ENCODE measurements at regions not wholly inside any gene's neighbourhood (a gene's known extent, or its start where the extent isn't known, plus 50 kb on each side); places are given as distances from the start of the nearest gene placed in this dataset.
A peak's percentile ranks its signal among the peaks of the same experiment; 100 is the strongest.

- H3K4me1 ChIP-seq (ENCODE audit: control insufficient read depth, insufficient read depth, low read length): no peaks in the 10 kb centered on the region
- no peaks in the 10 kb centered on the region for H3K36me3 ChIP-seq (ENCODE audit: control insufficient read depth, insufficient read depth, low read length)
- H3K9me3 ChIP-seq (ENCODE audit: control insufficient read depth, insufficient read depth, low read length): no peaks in the 10 kb centered on the region
- no peak overlapping the region for H3K27ac ChIP-seq (ENCODE audit: low read length)
- no peak for DNase-seq (ENCODE audit: low read depth, low spot score)
- H3K27me3 ChIP-seq (ENCODE audit: control insufficient read depth, insufficient read depth, low read length): no peaks in the 10 kb centered on the region
- no peak overlapping the region for H3K4me3 ChIP-seq (ENCODE audit: low read length)
Observed at GRCh38 chr7:80082213-80082612, 52.4 kb upstream of the GNAI1 start.

- DNase-seq (ENCODE audit: low read depth, low spot score): no peak
- Histone ChIP-seq H3K36me3 (ENCODE audit: control insufficient read depth, insufficient read depth, low read length) (no peaks in the 10 kb centered on the region), H3K27ac (ENCODE audit: low read length) (no peak overlapping the region), H3K27me3 (ENCODE audit: control insufficient read depth, insufficient read depth, low read length) (no peaks in the 10 kb centered on the region), H3K4me3 (ENCODE audit: low read length) (no peak overlapping the region), H3K4me1 (ENCODE audit: control insufficient read depth, insufficient read depth, low read length) (no peaks in the 10 kb centered on the region), H3K9me3 (ENCODE audit: control insufficient read depth, insufficient read depth, low read length) (no peaks in the 10 kb centered on the region)
- no CpG with 5 or more reads among the region's 3 CpGs for WGBS (ENCODE audit: insufficient coverage, insufficient read length)
Observed at GRCh38 chr7:80078886-80079285, 55.7 kb upstream of the GNAI1 start.

- no peaks in the 10 kb centered on the region for H3K9me3 ChIP-seq (ENCODE audit: control insufficient read depth, insufficient read depth, low read length)
- H3K4me1 ChIP-seq (ENCODE audit: control insufficient read depth, insufficient read depth, low read length): no peaks in the 10 kb centered on the region
- no peaks in the 10 kb centered on the region for H3K36me3 ChIP-seq (ENCODE audit: control insufficient read depth, insufficient read depth, low read length)
- no peak overlapping the region for H3K27ac ChIP-seq (ENCODE audit: low read length)
- no CpG with 5 or more reads among the region's 5 CpGs for WGBS (ENCODE audit: insufficient coverage, insufficient read length)
- H3K27me3 ChIP-seq (ENCODE audit: control insufficient read depth, insufficient read depth, low read length): no peaks in the 10 kb centered on the region
- DNase-seq (ENCODE audit: low read depth, low spot score): no peak
- H3K4me3 ChIP-seq (ENCODE audit: low read length): no peak overlapping the region
Observed at GRCh38 chr7:80078159-80078731, 56.4 kb upstream of the GNAI1 start.

- H3K9me3 ChIP-seq (ENCODE audit: control insufficient read depth, insufficient read depth, low read length): no peaks in the 10 kb centered on the region
- no peaks in the 10 kb centered on the region for H3K4me1 ChIP-seq (ENCODE audit: control insufficient read depth, insufficient read depth, low read length)
- no peak overlapping the region for H3K4me3 ChIP-seq (ENCODE audit: low read length)
- DNase-seq (ENCODE audit: low read depth, low spot score): no peak
- H3K36me3 ChIP-seq (ENCODE audit: control insufficient read depth, insufficient read depth, low read length): no peaks in the 10 kb centered on the region
- H3K27me3 ChIP-seq (ENCODE audit: control insufficient read depth, insufficient read depth, low read length): no peaks in the 10 kb centered on the region
- WGBS (ENCODE audit: insufficient coverage, insufficient read length): no CpG with 5 or more reads among the region's 2 CpGs
- no peak overlapping the region for H3K27ac ChIP-seq (ENCODE audit: low read length)
Observed at GRCh38 chr7:80070391-80070790, 64.2 kb upstream of the GNAI1 start.

- Histone ChIP-seq H3K36me3 (ENCODE audit: control insufficient read depth, insufficient read depth, low read length) (no peaks in the 10 kb centered on the region), H3K4me3 (ENCODE audit: low read length) (no peak overlapping the region), H3K4me1 (ENCODE audit: control insufficient read depth, insufficient read depth, low read length) (no peaks in the 10 kb centered on the region), H3K27ac (ENCODE audit: low read length) (no peak overlapping the region), H3K27me3 (ENCODE audit: control insufficient read depth, insufficient read depth, low read length) (no peaks in the 10 kb centered on the region), H3K9me3 (ENCODE audit: control insufficient read depth, insufficient read depth, low read length) (no peaks in the 10 kb centered on the region)
- no CpG with 5 or more reads among the region's 1 CpG for WGBS (ENCODE audit: insufficient coverage, insufficient read length)
- no peak for DNase-seq (ENCODE audit: low read depth, low spot score)
Observed at GRCh38 chr7:80066639-80067038, 68.0 kb upstream of the GNAI1 start.

GRCh38 chr7:80063834-80064233, 70.8 kb upstream of the GNAI1 start:
- Histone ChIP-seq H3K9me3 (ENCODE audit: control insufficient read depth, insufficient read depth, low read length) (no peaks in the 10 kb centered on the region), H3K27ac (ENCODE audit: low read length) (no peak overlapping the region), H3K4me3 (ENCODE audit: low read length) (no peak overlapping the region), H3K4me1 (ENCODE audit: control insufficient read depth, insufficient read depth, low read length) (no peaks in the 10 kb centered on the region), H3K27me3 (ENCODE audit: control insufficient read depth, insufficient read depth, low read length) (no peaks in the 10 kb centered on the region), H3K36me3 (ENCODE audit: control insufficient read depth, insufficient read depth, low read length) (no peaks in the 10 kb centered on the region)
- no CpG with 5 or more reads among the region's 4 CpGs for WGBS (ENCODE audit: insufficient coverage, insufficient read length)
- DNase-seq (ENCODE audit: low read depth, low spot score): no peak

GRCh38 chr7:80060218-80060806, 74.3 kb upstream of the GNAI1 start:
- H3K36me3 ChIP-seq (ENCODE audit: control insufficient read depth, insufficient read depth, low read length): no peaks in the 10 kb centered on the region
- no peaks in the 10 kb centered on the region for H3K4me1 ChIP-seq (ENCODE audit: control insufficient read depth, insufficient read depth, low read length)
- no peak overlapping the region for H3K4me3 ChIP-seq (ENCODE audit: low read length)
- H3K27ac ChIP-seq (ENCODE audit: low read length): no peak overlapping the region
- DNase-seq (ENCODE audit: low read depth, low spot score): peak; percentile 18
- no peaks in the 10 kb centered on the region for H3K9me3 ChIP-seq (ENCODE audit: control insufficient read depth, insufficient read depth, low read length)
- no CpG with 5 or more reads among the region's 1 CpG for WGBS (ENCODE audit: insufficient coverage, insufficient read length)
- no peaks in the 10 kb centered on the region for H3K27me3 ChIP-seq (ENCODE audit: control insufficient read depth, insufficient read depth, low read length)

GRCh38 chr7:80057488-80057887, 77.1 kb upstream of the GNAI1 start:
- Histone ChIP-seq H3K27ac (ENCODE audit: low read length) (no peak overlapping the region), H3K4me3 (ENCODE audit: low read length) (no peak overlapping the region), H3K36me3 (ENCODE audit: control insufficient read depth, insufficient read depth, low read length) (no peaks in the 10 kb centered on the region), H3K9me3 (ENCODE audit: control insufficient read depth, insufficient read depth, low read length) (no peaks in the 10 kb centered on the region), H3K27me3 (ENCODE audit: control insufficient read depth, insufficient read depth, low read length) (no peaks in the 10 kb centered on the region), H3K4me1 (ENCODE audit: control insufficient read depth, insufficient read depth, low read length) (no peaks in the 10 kb centered on the region)
- WGBS (ENCODE audit: insufficient coverage, insufficient read length): no CpG with 5 or more reads among the region's 3 CpGs
- DNase-seq (ENCODE audit: low read depth, low spot score): no peak

GRCh38 chr7:80054356-80054755, 80.3 kb upstream of the GNAI1 start:
- Histone ChIP-seq H3K4me1 (ENCODE audit: control insufficient read depth, insufficient read depth, low read length) (no peaks in the 10 kb centered on the region), H3K27me3 (ENCODE audit: control insufficient read depth, insufficient read depth, low read length) (no peaks in the 10 kb centered on the region), H3K27ac (ENCODE audit: low read length) (no peak overlapping the region), H3K9me3 (ENCODE audit: control insufficient read depth, insufficient read depth, low read length) (no peaks in the 10 kb centered on the region), H3K4me3 (ENCODE audit: low read length) (no peak overlapping the region), H3K36me3 (ENCODE audit: control insufficient read depth, insufficient read depth, low read length) (no peaks in the 10 kb centered on the region)
- DNase-seq (ENCODE audit: low read depth, low spot score): no peak
- WGBS (ENCODE audit: insufficient coverage, insufficient read length): no CpG with 5 or more reads among the region's 2 CpGs

GRCh38 chr7:80053124-80053523, 81.5 kb upstream of the GNAI1 start:
- Histone ChIP-seq H3K4me1 (ENCODE audit: control insufficient read depth, insufficient read depth, low read length) (no peaks in the 10 kb centered on the region), H3K36me3 (ENCODE audit: control insufficient read depth, insufficient read depth, low read length) (no peaks in the 10 kb centered on the region), H3K4me3 (ENCODE audit: low read length) (no peak overlapping the region), H3K27ac (ENCODE audit: low read length) (no peak overlapping the region), H3K9me3 (ENCODE audit: control insufficient read depth, insufficient read depth, low read length) (no peaks in the 10 kb centered on the region), H3K27me3 (ENCODE audit: control insufficient read depth, insufficient read depth, low read length) (no peaks in the 10 kb centered on the region)
- no peak for DNase-seq (ENCODE audit: low read depth, low spot score)
- WGBS (ENCODE audit: insufficient coverage, insufficient read length): no CpG with 5 or more reads among the region's 2 CpGs

- WGBS (ENCODE audit: insufficient coverage, insufficient read length): no CpG with 5 or more reads among the region's 1 CpG
- Histone ChIP-seq H3K4me3 (ENCODE audit: low read length) (no peak overlapping the region), H3K27ac (ENCODE audit: low read length) (no peak overlapping the region), H3K36me3 (ENCODE audit: control insufficient read depth, insufficient read depth, low read length) (no peaks in the 10 kb centered on the region), H3K27me3 (ENCODE audit: control insufficient read depth, insufficient read depth, low read length) (no peaks in the 10 kb centered on the region), H3K9me3 (ENCODE audit: control insufficient read depth, insufficient read depth, low read length) (no peaks in the 10 kb centered on the region), H3K4me1 (ENCODE audit: control insufficient read depth, insufficient read depth, low read length) (no peaks in the 10 kb centered on the region)
- DNase-seq (ENCODE audit: low read depth, low spot score): no peak
Observed at GRCh38 chr7:80047856-80048459, 86.7 kb upstream of the GNAI1 start.

All from iPS DF 6.9 (cell line).